KMS-11 (cell line): ENCODE measurements at regions not wholly inside any gene's neighbourhood (a gene's known extent, or its start where the extent isn't known, plus 50 kb on each side); places are given as distances from the start of the nearest gene placed in this dataset.

ENCODE experiments used
- H2AFZ ChIP-seq: fragments of 200-600 bp; sonication (generic); 2 replicates; pipeline ENCODE4 v1.6.1; 2016; ENCODE audit warnings: antibody characterized with exemption, mixed run types, low read depth
- H3K27ac ChIP-seq: fragments of 200-600 bp; sonication (generic); 2 replicates; pipeline ENCODE4 v1.6.1; 2016; ENCODE audit warnings: mild to moderate bottlenecking, mixed run types
- H3K27me3 ChIP-seq: fragments of 200-600 bp; sonication (generic); 2 replicates; pipeline ENCODE4 v1.6.1; 2017; ENCODE audit warnings: mild to moderate bottlenecking, low read depth, mixed run types, moderate library complexity; ENCODE audit not compliant: insufficient read depth
- H3K36me3 ChIP-seq: fragments of 200-600 bp; sonication (generic); 2 replicates; pipeline ENCODE4 v1.6.1; 2017; ENCODE audit warnings: mild to moderate bottlenecking, mixed run types; ENCODE audit not compliant: insufficient read depth
- H3K4me1 ChIP-seq: fragments of 200-600 bp; sonication (generic); 2 replicates; pipeline ENCODE4 v1.6.1; 2016; ENCODE audit warnings: mild to moderate bottlenecking, low read depth, mixed run types; ENCODE audit not compliant: poor library complexity, severe bottlenecking
- H3K4me2 ChIP-seq: fragments of 200-600 bp; sonication (generic); 2 replicates; pipeline ENCODE4 v1.7.0; 2016; ENCODE audit warnings: mild to moderate bottlenecking, mixed run types
- H3K4me3 ChIP-seq: fragments of 200-600 bp; sonication (generic); IDR thresholded peaks from 2 replicates; pipeline ENCODE4 v1.6.1; 2017; ENCODE audit warnings: low read depth, low read length, mixed read lengths; ENCODE audit not compliant: insufficient read depth
- H3K79me2 ChIP-seq: fragments of 200-600 bp; sonication (generic); 2 replicates; pipeline ENCODE4 v1.6.1; 2016; ENCODE audit warnings: low read depth, mixed run types; ENCODE audit not compliant: insufficient read depth
- H3K9ac ChIP-seq: fragments of 200-600 bp; sonication (generic); 2 replicates; pipeline ENCODE4 v1.6.1; 2016; ENCODE audit warnings: mild to moderate bottlenecking, mixed run types
- H4K20me1 ChIP-seq: fragments of 200-600 bp; sonication (generic); 2 replicates; pipeline ENCODE4 v1.6.1; 2016; ENCODE audit warnings: mild to moderate bottlenecking, mixed run types; ENCODE audit not compliant: insufficient read depth
- CTCF ChIP-seq: fragments of 200-600 bp; sonication (generic); conservative IDR thresholded peaks from 2 replicates; pipeline ENCODE4 v1.6.1; 2017; ENCODE audit warnings: low read depth, mild to moderate bottlenecking, antibody characterized with exemption, low read length, moderate library complexity, mixed read lengths

GRCh38 chr5:108623826-108624225 is 123.9 kb upstream of the FER start:
- Histone ChIP-seq H3K4me3 (no peak overlapping the region), H3K4me1 (no peaks in the 10 kb centered on the region), H3K27ac (no peak overlapping the region), H2AFZ (no peak overlapping the region), H3K27me3 (no peaks in the 10 kb centered on the region), H3K36me3 (no peaks in the 10 kb centered on the region), H3K9ac (no peak overlapping the region), H4K20me1 (no peaks in the 10 kb centered on the region), H3K4me2 (no peak overlapping the region), H3K79me2 (no peaks in the 10 kb centered on the region)
- TF ChIP-seq CTCF, result no peak

- TF ChIP-seq CTCF, result no peak
- Histone ChIP-seq H3K27me3 (no peaks in the 10 kb centered on the region), H3K9ac (no peak overlapping the region), H3K4me1 (no peaks in the 10 kb centered on the region), H4K20me1 (no peaks in the 10 kb centered on the region), H3K4me3 (no peak overlapping the region), H2AFZ (no peak overlapping the region), H3K4me2 (no peak overlapping the region), H3K36me3 (no peaks in the 10 kb centered on the region), H3K27ac (no peak overlapping the region), H3K79me2 (no peaks in the 10 kb centered on the region)
These were observed 127.2 kb upstream of the FER start for GRCh38 chr5:108620516-108620915.

- Histone ChIP-seq H3K4me1 (no peaks in the 10 kb centered on the region), H3K36me3 (no peaks in the 10 kb centered on the region), H3K27ac (no peak overlapping the region), H3K79me2 (no peaks in the 10 kb centered on the region), H3K9ac (no peak overlapping the region), H2AFZ (no peak overlapping the region), H3K4me3 (no peak overlapping the region), H3K27me3 (no peaks in the 10 kb centered on the region), H3K4me2 (no peak overlapping the region), H4K20me1 (no peaks in the 10 kb centered on the region)
- no peak for TF ChIP-seq CTCF
These were observed 127.9 kb upstream of the FER start for GRCh38 chr5:108619815-108620214.

GRCh38 chr5:108617467-108618435 is 129.9 kb upstream of the FER start:
- H2AFZ ChIP-seq, result no peak overlapping the region
- no peak for TF ChIP-seq CTCF
- H3K27ac ChIP-seq, result no peak overlapping the region
- H3K36me3 ChIP-seq, result no peaks in the 10 kb centered on the region
- no peaks in the 10 kb centered on the region for H3K4me1 ChIP-seq
- no peaks in the 10 kb centered on the region for H4K20me1 ChIP-seq
- no peak overlapping the region for H3K4me2 ChIP-seq
- no peak overlapping the region for H3K4me3 ChIP-seq
- no peaks in the 10 kb centered on the region for H3K79me2 ChIP-seq
- H3K9ac ChIP-seq, result no peak overlapping the region
- no peaks in the 10 kb centered on the region for H3K27me3 ChIP-seq
